D721Med (cell line): ENCODE measurements at regions not wholly inside any gene's neighbourhood (a gene's known extent, or its start where the extent isn't known, plus 50 kb on each side); places are given as distances from the start of the nearest gene placed in this dataset.

Experiments
- DNase-seq: peaks from one replicate; pipeline ENCODE4 v3.0.0; 2011; ENCODE audit warnings: low spot score; ENCODE audit not compliant: insufficient read length
- FAIRE-seq: peaks from 2 replicates; lab custom pipeline; 2011; peaks lifted over from hg19 to GRCh38; lab: Jason Lieb, UNC
- CTCF ChIP-seq: IDR thresholded peaks from 2 replicates; pipeline ENCODE4 v1.5.1; 2012; ENCODE audit warnings: mild to moderate bottlenecking, control low read depth; ENCODE audit not compliant: insufficient read depth; ENCODE audit errors: missing control alignments

GRCh38 chr18:78697446-78697845 is 282.2 kb upstream of the SALL3 start:
- no peak for TF ChIP-seq CTCF
- DNase-seq: no peak
- FAIRE-seq: no peak

GRCh38 chr18:78698914-78699313 is 280.7 kb upstream of the SALL3 start:
- FAIRE-seq (no peak), DNase-seq (no peak)
- TF ChIP-seq CTCF: no peak

- FAIRE-seq (no peak), DNase-seq (no peak)
- TF ChIP-seq CTCF: no peak
These were observed 280.1 kb upstream of the SALL3 start for GRCh38 chr18:78699499-78699898.

- TF ChIP-seq CTCF: no peak
- DNase-seq (no peak), FAIRE-seq (no peak)
These were observed 277.7 kb upstream of the SALL3 start for GRCh38 chr18:78701771-78702396.

- DNase-seq: no peak
- no peak for TF ChIP-seq CTCF
- no peak for FAIRE-seq
These were observed 276.3 kb upstream of the SALL3 start for GRCh38 chr18:78703291-78703690.

GRCh38 chr18:78704971-78705461 is 274.6 kb upstream of the SALL3 start:
- no peak for DNase-seq
- TF ChIP-seq CTCF: no peak
- no peak for FAIRE-seq

- no peak for DNase-seq
- no peak for TF ChIP-seq CTCF
- no peak for FAIRE-seq
These were observed 270.3 kb upstream of the SALL3 start for GRCh38 chr18:78709261-78709809.
